Right cardiac atrium (tissue), 5 donors: ENCODE measurements at regions not wholly inside any gene's neighbourhood (a gene's known extent, or its start where the extent isn't known, plus 50 kb on each side); places are given as distances from the start of the nearest gene placed in this dataset.

Experiments
- ATAC-seq, 2 donors: fragments of 200-7000 bp; cut with Tn5 transposase; one replicate each; pipeline versions ENCODE4 v1.8.0 to v1.9.1; 2020; ENCODE audit warnings: moderate library complexity in 2 of 2, mild to moderate bottlenecking in 1 of 2
- DNase-seq, 3 donors: peaks; one replicate each; pipeline ENCODE4 v3.0.0-alpha.2; 2020
- H3K27ac ChIP-seq: one replicate; pipeline ENCODE4 v1.5.1; 2013; ENCODE audit warnings: mild to moderate bottlenecking, low read length, control low read depth, moderate library complexity
- H3K27me3 ChIP-seq: one replicate; pipeline ENCODE4 v1.6.1; 2013; ENCODE audit not compliant: control insufficient read depth, insufficient read depth
- H3K4me1 ChIP-seq: one replicate; pipeline ENCODE4 v1.6.1; 2013; ENCODE audit warnings: low read length; ENCODE audit not compliant: control insufficient read depth, insufficient read depth
- H3K4me3 ChIP-seq: one replicate; pipeline ENCODE4 v1.5.1; 2013; ENCODE audit warnings: low read length, control low read depth
- H3K9me3 ChIP-seq: one replicate; pipeline ENCODE4 v1.6.1; 2013; ENCODE audit warnings: low read length; ENCODE audit not compliant: control insufficient read depth
- WGBS: extraction: QIAGEN DNeasy Blood & Tissue Kit; methylation state at CpG from one replicate; pipeline ENCODE4 v1.1.7; 2013; 5-methylcytosine and 5-hydroxymethylcytosine counted together
- intact Hi-C, 4 donors: fragments of 100-400 bp; cut with DNase I; formaldehyde crosslinking; loops; one replicate each; pipeline versions ENCODE4 v1.11.0 to v1.14.0; 2022 to 2023
- donor health status: healthy with polysubstance abuse.
- donor health status: DM: no; HTN: yes; CAD: no.
- donor health status: DM: no; HTN: no; CAD: no.
- donor health status: DM: no; HTN: yes; CAD: no; lungs with severe emphysema.
- donor health status: DM: yes; HTN: yes; CAD: no.

DNA sequence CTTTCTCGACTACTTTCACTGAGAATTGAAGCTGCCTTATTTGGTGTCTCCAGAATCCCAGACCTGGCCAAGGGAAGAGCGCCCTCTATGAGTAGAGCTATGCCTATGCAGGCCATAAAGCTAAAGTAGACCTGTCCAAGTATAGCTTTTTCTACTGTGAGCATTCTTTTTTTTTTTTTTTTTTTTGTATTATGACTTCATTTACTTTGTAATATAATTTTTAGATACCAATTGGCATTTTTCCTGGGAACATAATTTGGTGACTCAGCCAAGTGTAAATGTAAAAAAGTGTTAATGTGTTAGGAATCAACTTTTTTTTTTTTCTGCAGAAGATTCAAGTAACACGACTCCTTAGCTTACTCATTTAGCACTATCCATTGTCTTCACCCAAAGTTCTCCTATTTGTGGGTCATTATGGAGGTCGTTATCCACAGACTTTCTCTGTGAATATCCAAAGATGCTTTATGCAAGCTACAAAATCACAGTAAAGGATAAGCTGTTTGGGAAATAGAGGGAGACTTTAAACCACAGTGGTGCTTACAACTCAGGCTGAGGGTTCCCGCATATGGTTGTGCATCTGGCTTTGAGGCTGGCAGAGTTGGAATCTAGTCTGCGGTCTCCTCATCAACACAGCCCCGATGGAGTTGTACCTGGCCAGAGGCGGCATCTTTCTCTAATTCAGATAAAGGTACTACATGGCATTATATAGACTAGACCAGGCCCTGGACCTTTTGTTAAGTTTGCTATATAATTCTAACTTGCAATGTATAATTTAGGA is 1040.2 kb upstream of the SORCS1 start:
- Histone ChIP-seq H3K27ac (no peak overlapping the region), H3K27me3 (no peaks in the 10 kb centered on the region), H3K4me3 (no peak overlapping the region), H3K4me1 (no peaks in the 10 kb centered on the region), H3K9me3 (no peaks in the 10 kb centered on the region)
- WGBS = 52% methylated on average over 8 of the region's 8 CpGs
- DNase-seq = no peak
- intact Hi-C loops = no loop called here
- ATAC-seq = no peak

DNA sequence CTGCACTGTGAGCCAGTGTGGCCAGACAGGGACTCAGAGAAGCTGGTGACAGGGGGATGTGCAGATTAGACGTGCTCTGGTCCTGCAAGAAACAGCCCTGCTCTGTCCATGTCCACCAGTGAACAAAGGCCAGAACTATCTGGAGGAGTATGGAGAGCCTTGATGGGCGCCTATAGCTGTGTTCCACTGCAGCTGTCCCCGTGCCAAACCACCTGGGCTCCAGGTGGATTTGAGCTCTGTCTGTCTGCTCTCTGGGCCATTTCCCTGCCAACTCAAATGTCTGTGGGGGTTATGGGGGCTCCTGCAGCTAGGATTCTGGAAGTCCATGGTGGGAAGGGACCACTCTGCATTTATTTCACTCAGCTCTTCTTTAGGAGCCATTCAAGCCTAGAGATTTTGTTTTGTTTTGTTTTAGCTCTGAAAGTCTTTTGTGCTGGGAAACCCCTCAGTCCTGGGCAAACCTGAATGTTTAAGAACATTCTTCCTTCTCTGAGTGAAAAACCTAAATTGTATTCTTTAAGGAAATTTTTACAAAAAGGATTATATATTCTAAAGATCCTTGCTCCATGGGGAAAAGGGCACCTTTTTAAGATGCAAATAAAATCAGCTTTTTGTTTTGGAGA is 1039.5 kb upstream of the SORCS1 start:
- Histone ChIP-seq H3K4me3 (no peak overlapping the region), H3K27ac (no peak overlapping the region), H3K4me1 (no peaks in the 10 kb centered on the region), H3K9me3 (no peaks in the 10 kb centered on the region), H3K27me3 (no peaks in the 10 kb centered on the region)
- ATAC-seq (no peak), DNase-seq (no peak)
- intact Hi-C loops = no loop called here
- WGBS = 73% methylated on average over 3 of the region's 3 CpGs

DNA sequence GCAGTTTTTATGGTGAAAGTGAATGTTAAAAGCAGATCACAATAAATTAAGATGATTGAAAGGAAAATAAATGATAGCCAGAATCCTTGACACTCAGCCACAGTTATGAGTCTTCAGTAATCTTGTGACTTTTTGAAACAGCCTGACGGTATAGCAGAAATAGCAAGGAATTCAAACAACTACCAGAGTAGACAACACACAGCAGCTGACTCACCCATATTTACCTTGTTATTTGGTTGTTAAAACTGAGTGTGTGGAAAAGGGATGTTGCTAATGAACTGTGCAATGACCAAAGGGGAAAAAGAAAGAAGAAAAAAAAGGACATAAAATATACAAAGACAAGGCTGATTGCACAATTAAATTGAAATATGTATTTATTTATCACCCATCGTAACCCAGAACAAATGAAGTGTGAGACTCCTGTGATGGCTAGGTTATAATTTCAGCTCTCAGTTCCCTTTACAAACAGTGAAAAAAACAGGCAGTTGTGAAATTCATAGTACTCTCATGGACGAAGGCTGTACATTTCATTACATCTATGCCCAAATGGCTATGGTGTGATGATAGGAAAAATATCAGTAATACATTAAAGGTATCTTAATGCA is 1023.0 kb upstream of the SORCS1 start:
- Histone ChIP-seq H3K4me1 (no peaks in the 10 kb centered on the region), H3K9me3 (no peaks in the 10 kb centered on the region), H3K27ac (no peak overlapping the region), H3K4me3 (no peak overlapping the region), H3K27me3 (no peaks in the 10 kb centered on the region)
- ATAC-seq = no peak
- no peak for DNase-seq
- intact Hi-C loops = no loop called here
- 73% methylated on average over 3 of the region's 3 CpGs for WGBS

DNA sequence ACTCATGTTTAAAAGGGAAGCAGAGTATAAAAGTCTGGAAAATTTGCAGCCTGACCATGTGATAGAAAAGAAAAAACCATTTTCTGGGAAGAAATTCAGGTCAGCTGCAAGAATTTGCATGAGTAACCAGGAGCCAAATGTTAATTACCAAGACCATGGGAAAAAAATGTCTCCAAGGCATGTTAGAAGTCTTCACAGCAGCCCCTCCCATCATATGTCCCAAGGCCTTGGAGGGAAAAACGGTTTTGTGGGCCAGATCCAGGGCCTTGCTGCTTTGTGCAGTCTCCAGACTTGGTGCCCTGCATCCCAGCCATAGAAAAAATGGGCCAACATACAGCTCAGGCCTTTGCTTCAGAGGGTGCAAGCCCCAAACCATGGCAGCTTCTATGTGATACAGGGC is 1019.6 kb upstream of the SORCS1 start:
- H3K27ac ChIP-seq = no peak overlapping the region
- no peak for ATAC-seq
- H3K9me3 ChIP-seq = no peaks in the 10 kb centered on the region
- H3K27me3 ChIP-seq = no peaks in the 10 kb centered on the region
- H3K4me1 ChIP-seq = no peaks in the 10 kb centered on the region
- H3K4me3 ChIP-seq = no peak overlapping the region
- intact Hi-C loops = no loop called here
- WGBS = 8% methylated on average over 1 of the region's 1 CpG
- DNase-seq = peak in 1 of 3 donors; percentile 46

DNA sequence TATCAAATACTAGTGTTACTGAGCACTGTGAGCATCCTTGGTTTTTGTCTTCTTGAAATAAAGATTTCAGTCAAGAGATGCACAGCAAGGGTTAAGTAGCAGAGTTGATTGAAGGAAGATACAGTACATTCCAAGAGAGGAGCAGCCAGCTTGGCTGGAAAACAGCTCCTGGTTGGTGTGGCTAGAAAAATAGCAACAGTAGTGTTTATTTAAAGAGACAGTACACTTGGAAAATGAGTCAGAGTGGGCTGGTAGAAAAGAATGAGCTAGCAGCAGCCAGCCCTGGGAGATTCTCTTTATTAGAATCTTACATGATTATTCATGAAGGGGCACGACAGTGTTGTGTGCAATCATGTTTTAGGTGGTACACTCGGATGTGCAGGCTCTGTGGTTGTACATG is 1016.4 kb upstream of the SORCS1 start:
- DNase-seq (no peak), ATAC-seq (no peak)
- intact Hi-C loops = no loop called here
- Histone ChIP-seq H3K4me1 (no peaks in the 10 kb centered on the region), H3K4me3 (no peak overlapping the region), H3K27me3 (no peaks in the 10 kb centered on the region), H3K27ac (no peak overlapping the region), H3K9me3 (no peaks in the 10 kb centered on the region)
- 53% methylated on average over 2 of the region's 2 CpGs for WGBS

DNA sequence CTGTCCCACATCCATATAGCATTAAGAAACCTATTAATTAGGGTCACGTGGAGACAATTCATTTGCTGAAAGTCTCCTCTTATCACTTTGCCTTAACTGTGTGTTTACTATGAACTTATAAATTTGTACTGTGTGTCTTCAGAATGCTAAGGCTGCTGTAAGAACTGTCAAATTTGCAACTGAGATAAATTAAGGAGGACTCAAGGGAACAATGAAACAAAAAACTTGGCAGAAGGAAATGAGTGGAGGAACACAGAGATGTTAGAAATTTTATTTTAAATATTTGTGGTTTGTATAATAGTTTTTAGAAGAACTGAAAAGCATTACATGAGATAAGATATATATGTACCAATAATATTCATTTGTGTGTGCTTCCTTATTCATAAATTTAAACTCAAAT is 1005.3 kb upstream of the SORCS1 start:
- H3K27ac ChIP-seq = no peak overlapping the region

DNA sequence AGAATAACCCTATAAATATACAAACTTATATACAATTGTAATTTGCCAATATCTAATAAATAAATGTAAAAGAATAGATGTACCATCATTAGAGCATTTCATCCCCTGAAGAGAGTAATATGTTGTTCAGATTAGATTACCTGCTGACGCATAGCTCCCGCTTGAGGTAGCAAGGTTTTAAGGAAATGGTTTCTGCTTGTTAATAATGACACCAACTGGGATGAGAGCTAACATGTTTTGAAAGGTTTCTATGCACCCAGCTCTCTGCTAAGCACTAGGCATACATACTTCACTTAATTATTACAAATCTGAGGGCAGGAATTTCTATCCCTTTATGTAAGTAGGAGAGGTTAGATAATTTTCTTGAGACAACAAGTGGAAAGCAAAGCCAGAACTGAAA is 1003.3 kb upstream of the SORCS1 start:
- DNase-seq (no peak), ATAC-seq (no peak)
- intact Hi-C loops = no loop called here
- Histone ChIP-seq H3K9me3 (no peaks in the 10 kb centered on the region), H3K27ac (no peak overlapping the region), H3K27me3 (no peaks in the 10 kb centered on the region), H3K4me1 (no peaks in the 10 kb centered on the region), H3K4me3 (no peak overlapping the region)
- 92% methylated on average over 2 of the region's 2 CpGs for WGBS

More for the DNA sequence above, 1005.3 kb upstream of the SORCS1 start:
- Histone ChIP-seq H3K4me3 (no peak overlapping the region), H3K27me3 (no peaks in the 10 kb centered on the region), H3K4me1 (no peaks in the 10 kb centered on the region), H3K9me3 (no peaks in the 10 kb centered on the region)
- DNase-seq = no peak
- WGBS = 41% methylated on average over 1 of the region's 1 CpG
- no peak for ATAC-seq
- intact Hi-C loops = no loop called here

DNA sequence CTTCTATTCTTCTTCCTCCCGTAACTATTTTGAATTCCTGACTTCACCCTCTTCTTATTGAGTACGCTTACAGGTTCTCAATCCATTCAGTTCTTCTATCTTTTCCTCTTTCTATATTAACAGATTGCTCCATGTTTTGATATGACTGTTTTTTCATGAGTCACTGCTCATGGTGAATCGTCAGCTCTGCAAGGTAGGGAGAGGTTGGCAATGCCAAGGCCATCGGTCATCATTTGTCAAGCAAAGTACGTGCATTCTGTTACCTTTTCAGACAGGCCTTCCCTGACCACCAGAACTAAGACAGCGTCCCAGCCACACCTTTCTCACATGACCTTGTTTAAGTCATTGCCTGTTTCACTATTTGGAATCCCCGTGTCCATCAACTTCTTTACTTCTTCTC is 1001.9 kb upstream of the SORCS1 start:
- no peak for DNase-seq
- Histone ChIP-seq H3K27me3 (no peaks in the 10 kb centered on the region), H3K4me1 (no peaks in the 10 kb centered on the region), H3K4me3 (no peak overlapping the region), H3K9me3 (no peaks in the 10 kb centered on the region), H3K27ac (no peak overlapping the region)
- 82% methylated on average over 7 of the region's 7 CpGs for WGBS
- intact Hi-C loops = no loop called here
- no peak for ATAC-seq

DNA sequence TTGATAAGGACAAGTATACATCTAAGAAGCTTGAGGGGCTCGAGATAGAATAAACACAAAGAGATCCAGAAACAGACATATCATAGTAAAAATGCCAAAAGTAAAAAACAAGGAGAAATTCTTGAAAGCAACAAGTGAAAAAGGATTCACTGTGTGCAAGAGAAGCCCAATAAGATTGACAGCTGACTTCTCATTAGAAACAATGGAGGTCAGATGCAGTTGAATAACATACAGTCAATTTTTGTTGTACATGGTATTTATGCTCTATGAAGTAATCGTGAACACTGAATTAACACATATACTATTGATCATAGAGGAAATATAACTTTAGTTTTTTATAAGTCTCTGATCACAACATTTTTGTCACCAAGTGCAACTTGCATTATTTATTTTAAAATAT is 982.8 kb upstream of the SORCS1 start:
- Histone ChIP-seq H3K4me1 (no peaks in the 10 kb centered on the region), H3K9me3 (no peaks in the 10 kb centered on the region), H3K4me3 (no peak overlapping the region), H3K27ac (no peak overlapping the region), H3K27me3 (no peaks in the 10 kb centered on the region)
- DNase-seq (no peak), ATAC-seq (no peak)
- WGBS = 77% methylated on average over 2 of the region's 2 CpGs
- intact Hi-C loops = no loop called here

DNA sequence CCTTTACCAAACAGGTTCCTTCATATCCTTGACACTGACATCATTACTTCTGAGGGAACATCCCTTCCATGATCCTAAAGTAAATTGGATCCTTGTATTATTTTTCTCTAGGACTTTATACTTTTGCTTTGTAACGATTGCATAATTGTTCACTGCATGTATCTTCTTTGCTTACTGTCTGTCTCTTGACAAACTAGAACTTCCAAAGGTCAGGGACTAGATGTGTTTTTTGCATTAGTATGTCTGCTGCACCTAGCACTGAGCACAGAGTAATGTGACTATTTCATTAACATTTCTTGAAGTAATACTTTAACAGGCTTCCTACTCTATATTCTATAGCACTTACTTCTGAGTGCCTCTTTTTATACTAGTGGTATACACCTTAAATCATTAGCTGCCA is 976.6 kb upstream of the SORCS1 start:
- no peak for ATAC-seq
- no peak overlapping the region for H3K27ac ChIP-seq
- H3K4me1 ChIP-seq = no peaks in the 10 kb centered on the region
- intact Hi-C loops = no loop called here
- no peaks in the 10 kb centered on the region for H3K9me3 ChIP-seq
- 71% methylated on average over 1 of the region's 1 CpG for WGBS
- no peak overlapping the region for H3K4me3 ChIP-seq
- DNase-seq = no peak
- no peaks in the 10 kb centered on the region for H3K27me3 ChIP-seq

DNA sequence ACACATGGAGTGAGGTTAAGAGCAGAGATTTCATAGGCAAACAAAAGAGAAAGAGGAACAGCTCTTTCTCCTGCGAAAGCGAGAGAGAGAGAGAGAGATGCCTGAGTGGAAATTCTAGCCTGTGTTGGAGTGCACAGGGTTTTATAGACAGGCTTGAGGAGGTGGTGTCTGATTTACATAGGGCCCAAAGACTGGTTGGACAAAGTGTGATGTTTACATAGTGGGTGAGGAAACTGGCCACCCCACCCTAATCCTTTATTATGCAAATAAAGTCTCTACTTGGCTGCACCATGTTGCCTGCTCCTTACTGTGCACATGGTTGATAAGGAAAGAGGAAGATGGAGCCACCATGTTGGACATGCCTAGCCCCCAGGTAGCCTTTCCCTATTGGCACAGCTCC is 967.8 kb upstream of the SORCS1 start:
- no peaks in the 10 kb centered on the region for H3K9me3 ChIP-seq
- DNase-seq (no peak), ATAC-seq (no peak)
- H3K4me3 ChIP-seq = no peak overlapping the region
- intact Hi-C loops = no loop called here
- H3K27ac ChIP-seq = no peak overlapping the region
- WGBS = 92% methylated on average over 2 of the region's 2 CpGs
- no peaks in the 10 kb centered on the region for H3K27me3 ChIP-seq
- no peaks in the 10 kb centered on the region for H3K4me1 ChIP-seq
